Esophagus squamous epithelium (tissue), 5 donors: ENCODE measurements at regions not wholly inside any gene's neighbourhood (a gene's known extent, or its start where the extent isn't known, plus 50 kb on each side); places are given as distances from the start of the nearest gene placed in this dataset.

Experiments
- DNase-seq: peaks from one replicate; lab custom pipeline; 2025; lab: John Stamatoyannopoulos, UW
- H3K27ac ChIP-seq, 4 donors: fragments of 200-600 bp; sonication (generic); one replicate each; pipeline ENCODE4 v1.5.1; 2016 to 2019; ENCODE audit warnings: mild to moderate bottlenecking in 1 of 4
- H3K27me3 ChIP-seq, 4 donors: fragments of 200-600 bp; sonication (generic); 1 replicate in 3 of 4; 2 replicates in 1 of 4; pipeline versions ENCODE4 v1.5.1 to v1.6.0; 2017 to 2021; ENCODE audit warnings: antibody characterized with exemption in 1 of 4
- H3K36me3 ChIP-seq, 3 donors: fragments of 200-600 bp; sonication (generic); one replicate each; pipeline ENCODE4 v1.5.1; 2016 to 2019
- H3K4me1 ChIP-seq, 3 donors: fragments of 200-600 bp; sonication (generic); one replicate each; pipeline ENCODE4 v1.5.1; 2017 to 2019
- H3K4me3 ChIP-seq, 4 donors: fragments of 200-600 bp; sonication (generic); 1 replicate in 3 of 4; 2 replicates in 1 of 4; pipeline ENCODE4 v1.5.1; 2016 to 2019; ENCODE audit warnings: mild to moderate bottlenecking in 2 of 4, moderate library complexity in 1 of 4
- H3K9me3 ChIP-seq, 3 donors: fragments of 200-600 bp; sonication (generic); one replicate each; pipeline ENCODE4 v1.5.1; 2016 to 2019
- POLR2A ChIP-seq, 4 donors: fragments of 450-650 bp; IDR thresholded peaks; one replicate each; pipeline ENCODE4 v1.6.1; 2017; ENCODE audit warnings: antibody characterized with exemption in 4 of 4, mild to moderate bottlenecking in 4 of 4, moderate library complexity in 3 of 4
- WGBS, 2 donors: methylation state at CpG; one replicate each; pipeline ENCODE4 v1.1.5; 2018; 5-methylcytosine and 5-hydroxymethylcytosine counted together
- intact Hi-C: fragments of 100-400 bp; cut with DNase I; formaldehyde crosslinking; loops from one replicate; pipeline ENCODE4 v1.15.0; 2022
- TF ChIP-seq, protein P1 (sequence below), 6 experiments: fragments of 450-650 bp in 4 of 6; fragments of 200-600 bp in 2 of 6; sonication (generic) in 2 of 6; IDR thresholded peaks; one replicate each; pipeline ENCODE4 v1.5.1; 2016 to 2019; ENCODE audit warnings: antibody characterized with exemption in 6 of 6, mild to moderate bottlenecking in 4 of 6, moderate library complexity in 4 of 6
- donor health status: DM: yes; HTN: yes; CAD: no.

DNA sequence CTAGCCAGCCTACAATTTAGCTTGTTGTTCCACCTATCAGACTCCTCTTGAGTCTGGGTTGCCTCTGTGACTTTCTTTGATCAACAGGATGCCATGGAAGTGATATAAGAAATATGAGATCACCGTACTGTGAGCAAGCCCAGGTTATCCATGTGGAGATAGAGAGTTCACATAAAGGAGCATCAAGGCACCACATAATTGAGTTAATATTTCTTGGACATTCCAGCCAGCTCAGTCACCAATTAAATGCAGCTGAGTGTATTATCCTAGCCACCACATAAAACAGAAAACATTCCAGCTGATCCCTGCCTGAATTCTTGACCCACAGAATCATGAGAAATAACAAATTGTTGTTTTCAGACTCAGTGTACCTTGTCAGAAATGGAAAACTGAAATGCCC is 253.6 kb downstream of the PPP1R2C start:
- no peak overlapping the region for H3K4me3 ChIP-seq
- intact Hi-C loops: no loop called here
- H3K4me1 ChIP-seq: no peaks in the 10 kb centered on the region
- DNase-seq: no peak
- no peak overlapping the region for H3K27ac ChIP-seq
- no peaks in the 10 kb centered on the region for H3K27me3 ChIP-seq
- no peak for TF ChIP-seq POLR2A (IDR thresholded peaks at IDR 0.05)
- TF ChIP-seq, protein P1, sequence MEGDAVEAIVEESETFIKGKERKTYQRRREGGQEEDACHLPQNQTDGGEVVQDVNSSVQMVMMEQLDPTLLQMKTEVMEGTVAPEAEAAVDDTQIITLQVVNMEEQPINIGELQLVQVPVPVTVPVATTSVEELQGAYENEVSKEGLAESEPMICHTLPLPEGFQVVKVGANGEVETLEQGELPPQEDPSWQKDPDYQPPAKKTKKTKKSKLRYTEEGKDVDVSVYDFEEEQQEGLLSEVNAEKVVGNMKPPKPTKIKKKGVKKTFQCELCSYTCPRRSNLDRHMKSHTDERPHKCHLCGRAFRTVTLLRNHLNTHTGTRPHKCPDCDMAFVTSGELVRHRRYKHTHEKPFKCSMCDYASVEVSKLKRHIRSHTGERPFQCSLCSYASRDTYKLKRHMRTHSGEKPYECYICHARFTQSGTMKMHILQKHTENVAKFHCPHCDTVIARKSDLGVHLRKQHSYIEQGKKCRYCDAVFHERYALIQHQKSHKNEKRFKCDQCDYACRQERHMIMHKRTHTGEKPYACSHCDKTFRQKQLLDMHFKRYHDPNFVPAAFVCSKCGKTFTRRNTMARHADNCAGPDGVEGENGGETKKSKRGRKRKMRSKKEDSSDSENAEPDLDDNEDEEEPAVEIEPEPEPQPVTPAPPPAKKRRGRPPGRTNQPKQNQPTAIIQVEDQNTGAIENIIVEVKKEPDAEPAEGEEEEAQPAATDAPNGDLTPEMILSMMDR (IDR thresholded peaks at IDR 0.05): no peak
- no peaks in the 10 kb centered on the region for H3K9me3 ChIP-seq
- WGBS, 2 donors: 88 to 100% methylated on average over 1 of the region's 1 CpG
- no peaks in the 10 kb centered on the region for H3K36me3 ChIP-seq

DNA sequence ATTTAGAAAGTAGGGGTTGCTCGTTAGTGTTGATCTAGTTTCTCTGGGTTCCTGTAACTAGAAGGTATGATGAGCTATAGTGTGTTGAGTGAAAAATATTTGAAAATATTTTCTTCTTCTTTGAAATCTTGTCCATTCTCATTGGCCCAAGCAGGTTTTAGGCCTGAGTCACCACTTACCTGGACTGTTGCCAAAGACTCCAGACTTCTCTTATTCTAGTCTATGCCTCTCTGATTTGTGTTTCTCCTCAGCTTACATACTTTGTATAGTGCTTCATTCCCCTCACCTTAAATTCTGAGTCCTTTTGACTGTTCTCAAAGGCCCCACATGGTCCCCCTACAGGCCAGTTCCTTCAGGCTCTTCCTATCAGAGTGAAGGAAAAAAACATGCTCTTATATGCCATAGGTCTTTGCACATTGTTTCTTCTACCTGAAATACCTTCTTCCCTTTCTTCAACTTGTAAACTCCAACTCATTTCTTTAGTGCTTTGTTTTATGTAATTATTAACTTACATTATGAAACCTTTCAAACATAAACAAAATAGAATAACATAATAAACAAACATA is 258.2 kb downstream of the PPP1R2C start:
- TF ChIP-seq POLR2A (IDR thresholded peaks at IDR 0.05): no peak
- TF ChIP-seq, protein P1 (IDR thresholded peaks at IDR 0.05): no peak
- DNase-seq: no peak
- Histone ChIP-seq H3K9me3 (no peaks in the 10 kb centered on the region), H3K36me3 (no peaks in the 10 kb centered on the region), H3K27ac (no peak overlapping the region), H3K4me3 (no peak overlapping the region), H3K4me1 (no peaks in the 10 kb centered on the region), H3K27me3 (no peaks in the 10 kb centered on the region)
- intact Hi-C loops: no loop called here
- WGBS, 2 donors: 85 to 88% methylated on average over 1 of the region's 1 CpG

GRCh38 chrX:42515939-42516338 is 262.0 kb downstream of the PPP1R2C start:
- no peak for DNase-seq

GRCh38 chrX:42505016-42505415 is 272.9 kb downstream of the PPP1R2C start:
- Histone ChIP-seq H3K9me3 (no peaks in the 10 kb centered on the region), H3K4me1 (no peaks in the 10 kb centered on the region), H3K27me3 (no peaks in the 10 kb centered on the region), H3K36me3 (no peaks in the 10 kb centered on the region), H3K27ac (no peak overlapping the region), H3K4me3 (no peak overlapping the region)
- no peak for DNase-seq
- TF ChIP-seq POLR2A (IDR thresholded peaks at IDR 0.05): no peak
- TF ChIP-seq, protein P1 (IDR thresholded peaks at IDR 0.05): no peak
- intact Hi-C loops: no loop called here
- 55 to 100% methylated on average over 4 to 7 of the region's 7 CpGs for WGBS, 2 donors

More at GRCh38 chrX:42515939-42516338, 262.0 kb downstream of the PPP1R2C start:
- intact Hi-C loops: no loop called here
- Histone ChIP-seq H3K27me3 (no peaks in the 10 kb centered on the region), H3K4me3 (no peak overlapping the region), H3K27ac (no peak overlapping the region), H3K4me1 (no peaks in the 10 kb centered on the region), H3K9me3 (no peaks in the 10 kb centered on the region), H3K36me3 (no peaks in the 10 kb centered on the region)
- 10 to 50% methylated on average over 1 of the region's 1 CpG for WGBS, 2 donors
- TF ChIP-seq, protein P1 (IDR thresholded peaks at IDR 0.05): no peak
- no peak for TF ChIP-seq POLR2A (IDR thresholded peaks at IDR 0.05)

GRCh38 chrX:42499620-42500019 is 278.3 kb downstream of the PPP1R2C start:
- WGBS, 2 donors: 68 to 93% methylated on average over 2 of the region's 2 CpGs
- no peak for DNase-seq
- TF ChIP-seq, protein P1 (IDR thresholded peaks at IDR 0.05): no peak
- TF ChIP-seq POLR2A (IDR thresholded peaks at IDR 0.05): no peak
- Histone ChIP-seq H3K27ac (no peak overlapping the region), H3K27me3 (no peaks in the 10 kb centered on the region), H3K36me3 (no peaks in the 10 kb centered on the region), H3K4me1 (no peaks in the 10 kb centered on the region), H3K4me3 (no peak overlapping the region), H3K9me3 (no peaks in the 10 kb centered on the region)
- intact Hi-C loops: no loop called here
